Stimulated activated CD8-positive, alpha-beta memory T cell treated with anti-CD3 and anti-CD28 coated beads, Interleukin-15, amount 100 ng/mL, for 1 hour (primary cell): ENCODE measurements at regions not wholly inside any gene's neighbourhood (a gene's known extent, or its start where the extent isn't known, plus 50 kb on each side); places are given as distances from the start of the nearest gene placed in this dataset.

Source experiments
- DNase-seq: peaks from one replicate; pipeline ENCODE4 v3.0.0-alpha.2; 2020; ENCODE audit warnings: low read depth

GRCh38 chr17:77394540-77395295, 253.9 kb downstream of the SEC14L1 start:
- DNase-seq, result no peak

GRCh38 chr17:77395501-77396048, 254.8 kb downstream of the SEC14L1 start:
- no peak for DNase-seq

GRCh38 chr17:77396610-77397009, 255.8 kb downstream of the SEC14L1 start:
- DNase-seq, result no peak

- no peak for DNase-seq
Observed at GRCh38 chr17:77398274-77398673, 257.5 kb downstream of the SEC14L1 start.

- DNase-seq, result no peak
Observed at GRCh38 chr17:77399319-77399957, 258.7 kb downstream of the SEC14L1 start.

- DNase-seq, result peak; percentile 56
Observed at GRCh38 chr17:77400445-77400870, 259.7 kb downstream of the SEC14L1 start.

GRCh38 chr17:77402159-77402731, 261.5 kb downstream of the SEC14L1 start:
- no peak for DNase-seq

- no peak for DNase-seq
Observed at GRCh38 chr17:77403854-77404253, 263.1 kb downstream of the SEC14L1 start.

GRCh38 chr17:77404812-77405581, 264.2 kb downstream of the SEC14L1 start:
- DNase-seq, result peak; percentile 72

- no peak for DNase-seq
Observed at GRCh38 chr17:77405867-77406732, 265.3 kb downstream of the SEC14L1 start.

GRCh38 chr17:77407321-77408277, 266.8 kb downstream of the SEC14L1 start:
- DNase-seq, result no peak

GRCh38 chr17:77408284-77408683, 267.5 kb downstream of the SEC14L1 start:
- no peak for DNase-seq

- no peak for DNase-seq
Observed at GRCh38 chr17:77409282-77410161, 268.8 kb downstream of the SEC14L1 start.

- DNase-seq, result no peak
Observed at GRCh38 chr17:77410470-77410869, 269.7 kb downstream of the SEC14L1 start.

GRCh38 chr17:77414811-77415400, 274.1 kb downstream of the SEC14L1 start:
- no peak for DNase-seq

- no peak for DNase-seq
Observed at GRCh38 chr17:77416105-77416713, 275.4 kb downstream of the SEC14L1 start.

- DNase-seq, result no peak
Observed at GRCh38 chr17:77417575-77417974, 276.8 kb downstream of the SEC14L1 start.

- no peak for DNase-seq
Observed at GRCh38 chr17:77418609-77419008, 277.8 kb downstream of the SEC14L1 start.
